Fibroblast of the aortic adventitia (primary cell): ENCODE measurements at regions not wholly inside any gene's neighbourhood (a gene's known extent, or its start where the extent isn't known, plus 50 kb on each side); places are given as distances from the start of the nearest gene placed in this dataset.

Experiments
- DNase-seq: peaks from one replicate; pipeline ENCODE4 v3.0.0-alpha.2; 2010; ENCODE audit warnings: low read depth
- H3K4me3 ChIP-seq: 2 replicates; pipeline ENCODE4 v1.5.1; 2011; ENCODE audit warnings: low read depth, mild to moderate bottlenecking, control low read depth, low read length, moderate library complexity
- CTCF ChIP-seq: IDR thresholded peaks from 2 replicates; pipeline ENCODE4 v1.5.1; 2011; ENCODE audit warnings: mild to moderate bottlenecking, low read length, control low read depth, inconsistent platforms; ENCODE audit not compliant: insufficient read depth

DNA sequence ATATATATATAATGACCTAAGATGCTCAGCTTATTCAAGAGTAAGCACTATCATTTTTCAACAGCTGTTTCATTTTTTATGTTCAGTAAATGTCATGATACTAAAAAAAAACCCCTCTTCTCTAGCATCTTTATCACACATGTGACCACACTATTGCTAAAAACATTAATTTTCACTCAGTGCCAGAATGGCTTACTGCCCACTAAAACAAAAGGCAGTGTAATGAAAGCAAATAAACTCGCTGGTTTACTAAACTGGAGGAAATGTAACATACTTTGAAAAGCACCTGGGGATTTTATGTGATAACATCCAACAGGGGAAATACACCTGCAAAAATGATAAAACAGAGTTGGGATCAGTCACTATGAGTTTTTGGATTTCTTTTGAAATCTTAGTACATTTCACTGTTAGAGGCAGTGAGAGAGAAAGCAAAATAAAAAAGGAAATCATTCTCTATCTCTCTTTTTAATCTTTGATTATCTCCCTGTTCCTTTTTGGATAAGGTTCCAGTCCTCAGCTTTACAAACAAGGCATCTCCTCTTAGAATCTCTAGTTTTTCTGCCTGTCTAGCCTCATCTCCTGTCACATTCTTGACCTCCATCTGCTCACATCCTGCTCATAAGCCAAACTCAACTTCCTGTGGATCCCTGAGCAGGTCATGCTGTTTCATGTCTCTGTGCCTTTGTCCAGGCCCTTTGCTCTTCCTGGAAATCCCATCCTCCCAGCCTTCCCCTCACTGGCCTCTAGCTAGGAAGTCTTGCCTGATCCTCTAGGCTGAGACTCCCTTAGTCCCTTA lies 338.0 kb downstream of the MAN2A1 start:
- no peak for TF ChIP-seq CTCF
- no peak overlapping the region for H3K4me3 ChIP-seq
- DNase-seq, result peak; percentile 1

GRCh38 chr5:110031402-110032140 lies 341.8 kb downstream of the MAN2A1 start:
- DNase-seq, result no peak
- no peak overlapping the region for H3K4me3 ChIP-seq
- TF ChIP-seq CTCF, result no peak

DNA sequence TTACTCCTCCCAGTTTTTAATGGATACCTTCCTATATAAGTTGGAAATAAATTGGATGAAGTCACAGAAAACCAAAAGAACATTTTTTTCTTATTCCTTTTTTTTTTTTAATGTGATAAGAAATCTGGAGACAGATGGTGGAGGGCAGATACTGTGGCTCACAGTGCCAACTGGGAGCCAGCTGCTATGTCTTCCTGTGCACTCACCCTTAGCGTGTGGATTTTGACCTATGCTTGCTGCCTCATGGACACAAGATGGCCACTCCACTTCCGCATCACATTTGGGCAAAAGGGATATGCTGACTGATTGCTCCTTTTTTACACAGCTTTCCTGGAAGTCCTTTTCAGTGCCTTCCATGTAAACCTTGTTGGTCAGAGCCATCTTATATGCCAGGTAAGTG lies 342.6 kb downstream of the MAN2A1 start:
- no peak for TF ChIP-seq CTCF
- H3K4me3 ChIP-seq, result no peak overlapping the region
- no peak for DNase-seq

DNA sequence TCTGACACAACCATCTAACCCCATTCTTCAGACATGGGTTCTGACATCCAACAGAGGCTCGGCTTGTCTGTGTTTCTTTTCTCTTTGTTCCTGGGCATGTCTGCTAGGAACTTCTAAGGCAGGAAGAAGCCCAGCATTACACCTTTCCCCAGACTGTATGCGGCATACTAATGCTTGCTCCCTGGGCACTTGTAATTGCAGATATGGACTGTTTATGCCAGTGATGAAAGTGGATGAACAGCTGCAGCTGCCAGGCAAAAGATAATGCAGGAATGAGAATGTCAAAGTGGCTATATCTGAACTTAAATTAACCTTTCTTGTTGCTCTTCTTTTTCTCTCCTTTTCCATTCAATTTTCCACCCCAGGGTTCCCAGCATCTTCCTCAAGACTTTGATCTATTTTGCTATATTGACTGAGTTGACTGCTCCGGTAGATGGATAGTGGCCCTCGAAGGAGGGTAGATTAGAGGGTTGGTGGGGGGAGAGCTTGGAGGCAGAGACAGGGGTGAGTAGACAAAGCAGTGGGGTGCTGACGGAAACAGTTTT lies 344.4 kb downstream of the MAN2A1 start:
- no peak overlapping the region for H3K4me3 ChIP-seq
- DNase-seq, result no peak
- no peak for TF ChIP-seq CTCF

GRCh38 chr5:110038297-110038997 lies 348.7 kb downstream of the MAN2A1 start:
- H3K4me3 ChIP-seq, result no peak overlapping the region
- no peak for TF ChIP-seq CTCF
- peak; percentile 44 for DNase-seq

DNA sequence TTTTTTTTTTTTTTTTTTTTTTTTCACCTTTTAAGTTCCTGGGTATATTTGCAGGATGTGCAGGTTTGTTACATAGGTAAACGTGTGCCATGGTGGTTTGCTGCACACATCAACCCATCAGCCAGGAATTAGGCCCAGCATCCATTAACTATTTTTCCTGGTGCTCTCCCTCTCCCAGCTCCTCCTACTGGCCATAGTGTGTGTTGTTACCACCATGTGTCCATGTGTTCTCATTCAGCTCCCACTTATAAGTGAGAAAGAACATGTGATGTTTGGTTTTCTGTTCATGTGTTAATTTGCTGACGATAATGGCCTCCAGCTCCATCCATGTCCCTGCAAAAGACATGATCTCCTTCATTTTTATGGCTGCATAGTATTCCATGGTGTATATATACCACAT lies 350.5 kb downstream of the MAN2A1 start:
- TF ChIP-seq CTCF, result peak; percentile 20
- no peak overlapping the region for H3K4me3 ChIP-seq
- no peak for DNase-seq
